ENCODE measurements at regions not wholly inside any gene's neighbourhood (a gene's known extent, or its start where the extent isn't known, plus 50 kb on each side); places are given as distances from the start of the nearest gene placed in this dataset.
A peak's percentile ranks its signal among the peaks of the same experiment; 100 is the strongest.

- no peak for TF ChIP-seq RARB (CRISPR knock-in tag; IDR thresholded peaks at IDR 0.05)
- TF ChIP-seq, protein P1, sequence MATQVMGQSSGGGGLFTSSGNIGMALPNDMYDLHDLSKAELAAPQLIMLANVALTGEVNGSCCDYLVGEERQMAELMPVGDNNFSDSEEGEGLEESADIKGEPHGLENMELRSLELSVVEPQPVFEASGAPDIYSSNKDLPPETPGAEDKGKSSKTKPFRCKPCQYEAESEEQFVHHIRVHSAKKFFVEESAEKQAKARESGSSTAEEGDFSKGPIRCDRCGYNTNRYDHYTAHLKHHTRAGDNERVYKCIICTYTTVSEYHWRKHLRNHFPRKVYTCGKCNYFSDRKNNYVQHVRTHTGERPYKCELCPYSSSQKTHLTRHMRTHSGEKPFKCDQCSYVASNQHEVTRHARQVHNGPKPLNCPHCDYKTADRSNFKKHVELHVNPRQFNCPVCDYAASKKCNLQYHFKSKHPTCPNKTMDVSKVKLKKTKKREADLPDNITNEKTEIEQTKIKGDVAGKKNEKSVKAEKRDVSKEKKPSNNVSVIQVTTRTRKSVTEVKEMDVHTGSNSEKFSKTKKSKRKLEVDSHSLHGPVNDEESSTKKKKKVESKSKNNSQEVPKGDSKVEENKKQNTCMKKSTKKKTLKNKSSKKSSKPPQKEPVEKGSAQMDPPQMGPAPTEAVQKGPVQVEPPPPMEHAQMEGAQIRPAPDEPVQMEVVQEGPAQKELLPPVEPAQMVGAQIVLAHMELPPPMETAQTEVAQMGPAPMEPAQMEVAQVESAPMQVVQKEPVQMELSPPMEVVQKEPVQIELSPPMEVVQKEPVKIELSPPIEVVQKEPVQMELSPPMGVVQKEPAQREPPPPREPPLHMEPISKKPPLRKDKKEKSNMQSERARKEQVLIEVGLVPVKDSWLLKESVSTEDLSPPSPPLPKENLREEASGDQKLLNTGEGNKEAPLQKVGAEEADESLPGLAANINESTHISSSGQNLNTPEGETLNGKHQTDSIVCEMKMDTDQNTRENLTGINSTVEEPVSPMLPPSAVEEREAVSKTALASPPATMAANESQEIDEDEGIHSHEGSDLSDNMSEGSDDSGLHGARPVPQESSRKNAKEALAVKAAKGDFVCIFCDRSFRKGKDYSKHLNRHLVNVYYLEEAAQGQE (IDR thresholded peaks at IDR 0.05) = no peak
- TF ChIP-seq FOSB (CRISPR knock-in tag; IDR thresholded peaks at IDR 0.05) = no peak
- no peak for TF ChIP-seq PHF8 (IDR thresholded peaks at IDR 0.05; ENCODE audit: borderline replicate concordance, low read depth)
- no peak for TF ChIP-seq JUN (IDR thresholded peaks at IDR 0.05)
- no peak for TF ChIP-seq RFX5 (IDR thresholded peaks at IDR 0.05)
Measured at GRCh38 chr6:113488812-113489685, 368.1 kb upstream of the MARCKS start (continued).

DNA sequence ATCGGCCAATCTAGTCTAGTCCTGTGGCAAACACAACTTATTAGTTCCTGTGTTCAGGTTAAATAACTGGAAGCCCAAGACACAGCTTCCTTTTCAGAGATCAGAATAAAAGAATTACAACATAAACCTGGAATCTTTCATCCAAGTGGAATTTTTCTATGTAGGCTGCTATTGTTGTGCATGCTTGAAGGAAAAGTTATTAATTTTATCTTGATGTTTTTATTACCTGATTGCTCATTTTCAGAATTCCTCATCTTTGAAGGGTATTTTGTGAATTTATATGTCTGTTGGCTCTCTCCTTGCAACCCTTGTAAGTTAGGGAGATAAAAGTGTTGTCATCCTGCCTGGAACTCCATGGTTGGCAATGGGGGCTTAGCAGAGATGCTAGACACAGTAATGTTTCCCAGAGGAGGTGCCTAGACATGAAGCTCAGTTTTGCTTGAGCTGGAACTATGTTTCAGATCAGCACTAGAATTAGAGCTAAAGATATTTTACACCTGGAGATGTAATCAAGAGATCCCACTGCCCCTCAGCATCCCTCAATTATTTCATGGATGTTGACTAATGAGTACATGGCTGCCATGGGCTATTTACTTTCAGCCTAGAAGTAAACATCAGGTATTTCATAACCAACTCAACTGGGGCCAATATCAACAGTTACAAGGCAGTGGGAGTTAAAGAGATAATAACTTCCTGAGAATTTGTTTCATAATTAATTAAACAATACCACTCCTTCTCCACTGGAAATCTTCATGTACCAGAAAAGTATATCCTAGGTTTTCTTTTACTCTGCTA lies 367.0 kb upstream of the MARCKS start:
- Histone ChIP-seq H3K4me2 (peak overlapping the region; percentile 3; the same call in 1 of the 3 replicates), H3K27ac (no peak overlapping the region), H3K4me3 (no peak overlapping the region), H3K4me1 (peaks cover 9% of the 10 kb centered on the region; the same call in 2 of the 3 replicates), H3K9me3 (no peaks in the 10 kb centered on the region)
- FAIRE-seq = no peak
- ChIA-PET CTCF (interaction anchor here (0.9 to 1.1 kb wide), 2 partner anchors 14 to 369 kb away, joined by 4 to 5 read pairs; no protein-coding TSS in a partner anchor), POLR2A (no interaction called here)
- no peak for TF ChIP-seq JUNB (IDR thresholded peaks at IDR 0.05)
- no peak for TF ChIP-seq RNF2 (IDR thresholded peaks at IDR 0.05; ENCODE audit: borderline replicate concordance, low read depth)
- no peak for TF ChIP-seq KDM5A (IDR thresholded peaks at IDR 0.05)
- no peak for TF ChIP-seq HOXB13 (CRISPR knock-in tag; IDR thresholded peaks at IDR 0.05; ENCODE audit: low read depth)
- TF ChIP-seq, protein P2, sequence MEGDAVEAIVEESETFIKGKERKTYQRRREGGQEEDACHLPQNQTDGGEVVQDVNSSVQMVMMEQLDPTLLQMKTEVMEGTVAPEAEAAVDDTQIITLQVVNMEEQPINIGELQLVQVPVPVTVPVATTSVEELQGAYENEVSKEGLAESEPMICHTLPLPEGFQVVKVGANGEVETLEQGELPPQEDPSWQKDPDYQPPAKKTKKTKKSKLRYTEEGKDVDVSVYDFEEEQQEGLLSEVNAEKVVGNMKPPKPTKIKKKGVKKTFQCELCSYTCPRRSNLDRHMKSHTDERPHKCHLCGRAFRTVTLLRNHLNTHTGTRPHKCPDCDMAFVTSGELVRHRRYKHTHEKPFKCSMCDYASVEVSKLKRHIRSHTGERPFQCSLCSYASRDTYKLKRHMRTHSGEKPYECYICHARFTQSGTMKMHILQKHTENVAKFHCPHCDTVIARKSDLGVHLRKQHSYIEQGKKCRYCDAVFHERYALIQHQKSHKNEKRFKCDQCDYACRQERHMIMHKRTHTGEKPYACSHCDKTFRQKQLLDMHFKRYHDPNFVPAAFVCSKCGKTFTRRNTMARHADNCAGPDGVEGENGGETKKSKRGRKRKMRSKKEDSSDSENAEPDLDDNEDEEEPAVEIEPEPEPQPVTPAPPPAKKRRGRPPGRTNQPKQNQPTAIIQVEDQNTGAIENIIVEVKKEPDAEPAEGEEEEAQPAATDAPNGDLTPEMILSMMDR (IDR thresholded peaks at IDR 0.05) = no peak
- TF ChIP-seq EHF (CRISPR knock-in tag; IDR thresholded peaks at IDR 0.05) = no peak
- TF ChIP-seq GATA3 (IDR thresholded peaks at IDR 0.05; ENCODE audit: borderline replicate concordance) = 0 out of 2 replicates have a peak, but pooled peaks have one; percentile 19
- peak; percentile 24 to 51; a peak in 1 of 4 replicates for TF ChIP-seq CEBPB (IDR thresholded peaks at IDR 0.05)
- no peak for TF ChIP-seq CHD2 (IDR thresholded peaks at IDR 0.05; ENCODE audit: low read length, partially characterized antibody)
- TF ChIP-seq ATOH8 (CRISPR knock-in tag; IDR thresholded peaks at IDR 0.05; ENCODE audit: low read depth) = no peak
- no peak for TF ChIP-seq FOSB (CRISPR knock-in tag; IDR thresholded peaks at IDR 0.05)
- TF ChIP-seq, protein P3, sequence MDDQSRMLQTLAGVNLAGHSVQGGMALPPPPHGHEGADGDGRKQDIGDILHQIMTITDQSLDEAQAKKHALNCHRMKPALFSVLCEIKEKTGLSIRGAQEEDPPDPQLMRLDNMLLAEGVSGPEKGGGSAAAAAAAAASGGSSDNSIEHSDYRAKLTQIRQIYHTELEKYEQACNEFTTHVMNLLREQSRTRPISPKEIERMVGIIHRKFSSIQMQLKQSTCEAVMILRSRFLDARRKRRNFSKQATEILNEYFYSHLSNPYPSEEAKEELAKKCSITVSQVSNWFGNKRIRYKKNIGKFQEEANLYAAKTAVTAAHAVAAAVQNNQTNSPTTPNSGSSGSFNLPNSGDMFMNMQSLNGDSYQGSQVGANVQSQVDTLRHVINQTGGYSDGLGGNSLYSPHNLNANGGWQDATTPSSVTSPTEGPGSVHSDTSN (IDR thresholded peaks at IDR 0.05) = no peak
- TF ChIP-seq FOSL2 (IDR thresholded peaks at IDR 0.05) = no peak
- no peak for TF ChIP-seq FOSL2 (CRISPR knock-in tag; IDR thresholded peaks at IDR 0.05)
- TF ChIP-seq, protein P4, sequence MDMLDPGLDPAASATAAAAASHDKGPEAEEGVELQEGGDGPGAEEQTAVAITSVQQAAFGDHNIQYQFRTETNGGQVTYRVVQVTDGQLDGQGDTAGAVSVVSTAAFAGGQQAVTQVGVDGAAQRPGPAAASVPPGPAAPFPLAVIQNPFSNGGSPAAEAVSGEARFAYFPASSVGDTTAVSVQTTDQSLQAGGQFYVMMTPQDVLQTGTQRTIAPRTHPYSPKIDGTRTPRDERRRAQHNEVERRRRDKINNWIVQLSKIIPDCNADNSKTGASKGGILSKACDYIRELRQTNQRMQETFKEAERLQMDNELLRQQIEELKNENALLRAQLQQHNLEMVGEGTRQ (IDR thresholded peaks at IDR 0.05) = no peak
- no peak for TF ChIP-seq NR3C1 (IDR thresholded peaks at IDR 0.05)
- no peak for DNase-seq (ENCODE audit: low read depth in 1 of 2, low spot score in 1 of 2)
- no peak for ATAC-seq
- 90% methylated on average over 1 of the region's 1 CpG for WGBS (ENCODE audit: missing lambda C conversion rate)

Measured in A549 (cell line).